ENCODE measurements at regions not wholly inside any gene's neighbourhood (a gene's known extent, or its start where the extent isn't known, plus 50 kb on each side); places are given as distances from the start of the nearest gene placed in this dataset.

DNA sequence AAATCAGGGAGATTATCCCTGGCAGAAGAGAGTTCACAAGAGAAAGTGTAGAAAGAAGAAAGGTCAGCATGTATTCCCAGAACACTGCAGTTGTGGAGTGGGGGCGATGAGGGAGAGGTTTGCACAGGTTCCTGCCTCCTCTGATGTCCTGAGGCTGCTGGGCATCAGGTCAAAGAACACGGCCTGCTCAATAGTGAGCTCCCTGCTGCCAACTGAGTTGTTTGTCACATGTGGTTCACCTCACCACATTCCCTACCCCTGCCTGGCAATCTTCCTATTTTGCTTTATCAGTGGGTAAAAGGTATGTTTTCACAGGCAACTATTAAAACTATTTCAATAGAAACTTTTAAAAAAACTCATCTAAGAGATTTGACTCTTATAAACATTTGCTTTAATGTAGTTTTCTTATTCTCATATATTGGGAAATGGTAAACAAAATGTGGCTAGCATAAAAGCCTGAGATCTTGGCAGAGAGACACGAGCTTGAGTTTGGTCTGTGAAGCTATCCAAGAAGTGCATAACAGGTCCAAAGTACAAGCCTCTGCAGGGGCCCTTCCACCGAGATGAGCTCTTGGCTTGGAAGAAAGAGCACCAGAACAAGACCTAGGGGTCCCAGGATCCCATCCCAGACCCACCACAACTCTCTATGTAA, 123.9 kb upstream of the SRD5A2 start:
- no peak overlapping the region for H3K27ac ChIP-seq (ENCODE audit: low read depth, low read length)
- TF ChIP-seq, protein P1, sequence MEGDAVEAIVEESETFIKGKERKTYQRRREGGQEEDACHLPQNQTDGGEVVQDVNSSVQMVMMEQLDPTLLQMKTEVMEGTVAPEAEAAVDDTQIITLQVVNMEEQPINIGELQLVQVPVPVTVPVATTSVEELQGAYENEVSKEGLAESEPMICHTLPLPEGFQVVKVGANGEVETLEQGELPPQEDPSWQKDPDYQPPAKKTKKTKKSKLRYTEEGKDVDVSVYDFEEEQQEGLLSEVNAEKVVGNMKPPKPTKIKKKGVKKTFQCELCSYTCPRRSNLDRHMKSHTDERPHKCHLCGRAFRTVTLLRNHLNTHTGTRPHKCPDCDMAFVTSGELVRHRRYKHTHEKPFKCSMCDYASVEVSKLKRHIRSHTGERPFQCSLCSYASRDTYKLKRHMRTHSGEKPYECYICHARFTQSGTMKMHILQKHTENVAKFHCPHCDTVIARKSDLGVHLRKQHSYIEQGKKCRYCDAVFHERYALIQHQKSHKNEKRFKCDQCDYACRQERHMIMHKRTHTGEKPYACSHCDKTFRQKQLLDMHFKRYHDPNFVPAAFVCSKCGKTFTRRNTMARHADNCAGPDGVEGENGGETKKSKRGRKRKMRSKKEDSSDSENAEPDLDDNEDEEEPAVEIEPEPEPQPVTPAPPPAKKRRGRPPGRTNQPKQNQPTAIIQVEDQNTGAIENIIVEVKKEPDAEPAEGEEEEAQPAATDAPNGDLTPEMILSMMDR (IDR thresholded peaks at IDR 0.05; ENCODE audit: insufficient read depth, low read depth, low read length), result no peak
- no peak for TF ChIP-seq EZH2 (IDR thresholded peaks at IDR 0.05; ENCODE audit: insufficient read depth, low read length)

DNA sequence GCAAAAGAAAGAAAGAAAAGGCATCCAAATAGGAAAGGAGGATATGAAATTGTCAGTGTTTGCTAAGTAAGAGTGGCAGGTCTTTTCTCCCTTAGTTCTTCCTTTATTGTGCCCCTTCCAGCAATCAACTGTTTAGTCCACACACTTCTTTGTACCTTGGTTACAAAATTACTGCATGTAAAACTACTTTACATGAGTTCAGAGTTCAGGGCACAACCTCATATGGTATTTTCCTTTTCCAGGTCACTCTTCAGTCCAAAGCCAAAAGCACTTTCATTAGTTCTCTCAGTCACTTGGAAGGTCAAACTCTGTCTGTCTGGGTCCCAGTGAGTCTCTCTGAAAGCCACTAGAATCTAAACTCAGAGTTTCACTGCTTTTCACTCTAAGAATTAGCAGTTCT, 122.5 kb upstream of the SRD5A2 start:
- H3K79me2 ChIP-seq (ENCODE audit: insufficient read depth, low read length), result no peaks in the 10 kb centered on the region
- no peaks in the 10 kb centered on the region for H3K36me3 ChIP-seq (ENCODE audit: insufficient read depth, low read length)
- DNase-seq (ENCODE audit: low read depth), result no peak
- Mint-ChIP-seq H3K9me3 (ENCODE audit: unreplicated experiment) (peaks cover 8% of the 10 kb centered on the region), H3K27me3 (ENCODE audit: low read depth, unreplicated experiment) (peaks cover 22% of the 10 kb centered on the region), H3K4me1 (ENCODE audit: low read depth, unreplicated experiment) (no peaks in the 10 kb centered on the region), H3K4me3 (ENCODE audit: unreplicated experiment) (no peak overlapping the region), H3K27ac (ENCODE audit: unreplicated experiment) (no peak overlapping the region), H3K36me3 (ENCODE audit: low read depth, unreplicated experiment) (no peaks in the 10 kb centered on the region)
- H2AFZ ChIP-seq (ENCODE audit: low read depth, low read length), result no peak overlapping the region
- H4K20me1 ChIP-seq (ENCODE audit: insufficient read depth, low read length), result no peaks in the 10 kb centered on the region
- H3K9me3 ChIP-seq (ENCODE audit: insufficient read depth, low read depth, low read length), result peaks cover 6% of the 10 kb centered on the region
- no peak for FAIRE-seq
- TF ChIP-seq, protein P1 (IDR thresholded peaks at IDR 0.05; ENCODE audit: insufficient read depth, low read depth, low read length), result no peak
- TF ChIP-seq EZH2 (IDR thresholded peaks at IDR 0.05; ENCODE audit: insufficient read depth, low read length), result no peak
- H3K27me3 ChIP-seq (ENCODE audit: insufficient read depth, low read length), result no peaks in the 10 kb centered on the region
- H3K9ac ChIP-seq (ENCODE audit: low read length), result no peak overlapping the region
- no peak overlapping the region for H3K4me2 ChIP-seq (ENCODE audit: low read length)
- no peaks in the 10 kb centered on the region for H3K4me1 ChIP-seq (ENCODE audit: insufficient read depth, low read length)
- H3K4me3 ChIP-seq (ENCODE audit: insufficient read depth, low read depth, low read length), result no peak overlapping the region
- H3K27ac ChIP-seq (ENCODE audit: low read depth, low read length), result no peak overlapping the region

More for the DNA sequence above, 123.9 kb upstream of the SRD5A2 start:
- no peak overlapping the region for H3K9ac ChIP-seq (ENCODE audit: low read length)
- H3K9me3 Mint-ChIP-seq (ENCODE audit: unreplicated experiment), result peaks cover 8% of the 10 kb centered on the region
- no peaks in the 10 kb centered on the region for H3K4me1 Mint-ChIP-seq (ENCODE audit: low read depth, unreplicated experiment)
- no peak overlapping the region for H3K27ac Mint-ChIP-seq (ENCODE audit: unreplicated experiment)
- no peaks in the 10 kb centered on the region for H3K9me3 ChIP-seq (ENCODE audit: insufficient read depth, low read depth, low read length)
- FAIRE-seq (no peak), DNase-seq (ENCODE audit: low read depth) (no peak)
- no peaks in the 10 kb centered on the region for H3K27me3 ChIP-seq (ENCODE audit: insufficient read depth, low read length)
- H3K36me3 ChIP-seq (ENCODE audit: insufficient read depth, low read length), result no peaks in the 10 kb centered on the region
- H3K4me1 ChIP-seq (ENCODE audit: insufficient read depth, low read length), result no peaks in the 10 kb centered on the region
- no peak overlapping the region for H3K4me3 Mint-ChIP-seq (ENCODE audit: unreplicated experiment)
- no peaks in the 10 kb centered on the region for H3K36me3 Mint-ChIP-seq (ENCODE audit: low read depth, unreplicated experiment)
- no peak overlapping the region for H2AFZ ChIP-seq (ENCODE audit: low read depth, low read length)
- no peak overlapping the region for H3K4me3 ChIP-seq (ENCODE audit: insufficient read depth, low read depth, low read length)
- H3K79me2 ChIP-seq (ENCODE audit: insufficient read depth, low read length), result no peaks in the 10 kb centered on the region
- no peak overlapping the region for H3K4me2 ChIP-seq (ENCODE audit: low read length)
- no peaks in the 10 kb centered on the region for H4K20me1 ChIP-seq (ENCODE audit: insufficient read depth, low read length)
- H3K27me3 Mint-ChIP-seq (ENCODE audit: low read depth, unreplicated experiment), result peaks cover 22% of the 10 kb centered on the region

DNA sequence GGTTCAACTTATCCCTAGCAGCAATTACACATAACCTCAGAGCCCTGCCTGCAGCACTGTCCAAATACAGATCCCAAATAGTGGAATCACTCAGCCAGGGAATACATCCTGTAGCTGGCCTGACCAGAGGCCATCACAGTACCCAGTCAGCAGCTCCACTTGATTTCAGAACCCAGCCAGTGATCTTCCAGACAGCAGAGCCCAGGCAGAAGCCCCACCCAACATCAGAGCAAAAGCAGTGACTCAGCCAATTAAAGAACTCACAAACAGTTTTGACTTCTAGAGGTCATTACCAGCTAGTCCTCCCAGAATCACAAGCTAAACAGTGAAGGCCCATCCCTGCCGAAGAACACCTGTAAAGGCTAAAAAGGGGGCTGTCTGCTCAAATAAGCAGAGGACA, 118.0 kb upstream of the SRD5A2 start:
- Histone ChIP-seq H3K4me1 (ENCODE audit: insufficient read depth, low read length) (no peaks in the 10 kb centered on the region), H3K9ac (ENCODE audit: low read length) (no peak overlapping the region), H3K9me3 (ENCODE audit: insufficient read depth, low read depth, low read length) (peaks cover 24% of the 10 kb centered on the region), H4K20me1 (ENCODE audit: insufficient read depth, low read length) (no peaks in the 10 kb centered on the region), H3K4me2 (ENCODE audit: low read length) (no peak overlapping the region), H3K79me2 (ENCODE audit: insufficient read depth, low read length) (no peaks in the 10 kb centered on the region), H3K4me3 (ENCODE audit: insufficient read depth, low read depth, low read length) (no peak overlapping the region), H2AFZ (ENCODE audit: low read depth, low read length) (no peak overlapping the region), H3K27ac (ENCODE audit: low read depth, low read length) (no peak overlapping the region), H3K36me3 (ENCODE audit: insufficient read depth, low read length) (no peaks in the 10 kb centered on the region), H3K27me3 (ENCODE audit: insufficient read depth, low read length) (no peaks in the 10 kb centered on the region)
- Mint-ChIP-seq H3K4me1 (ENCODE audit: low read depth, unreplicated experiment) (no peaks in the 10 kb centered on the region), H3K27ac (ENCODE audit: unreplicated experiment) (no peak overlapping the region), H3K9me3 (ENCODE audit: unreplicated experiment) (peaks cover 32% of the 10 kb centered on the region), H3K4me3 (ENCODE audit: unreplicated experiment) (no peak overlapping the region), H3K27me3 (ENCODE audit: low read depth, unreplicated experiment) (peaks cover 8% of the 10 kb centered on the region), H3K36me3 (ENCODE audit: low read depth, unreplicated experiment) (no peaks in the 10 kb centered on the region)
- FAIRE-seq (no peak), DNase-seq (ENCODE audit: low read depth) (no peak)
- TF ChIP-seq EZH2 (IDR thresholded peaks at IDR 0.05; ENCODE audit: insufficient read depth, low read length), result no peak
- TF ChIP-seq, protein P1 (IDR thresholded peaks at IDR 0.05; ENCODE audit: insufficient read depth, low read depth, low read length), result no peak
